OCI-LY3 (cell line): ENCODE measurements at regions not wholly inside any gene's neighbourhood (a gene's known extent, or its start where the extent isn't known, plus 50 kb on each side); places are given as distances from the start of the nearest gene placed in this dataset.

Experiments
- EZH2phosphoT487 ChIP-seq: fragments of 200-600 bp; shearing (Covaris generic); IDR thresholded peaks from 2 replicates; pipeline ENCODE4 v1.6.1; 2018; ENCODE audit warnings: antibody characterized with exemption, mixed run types, low read depth
- TF ChIP-seq, protein P1 (sequence below): fragments of 200-600, 300-600 bp; sonication (generic); IDR thresholded peaks from 2 replicates; pipeline ENCODE4 v1.5.1; 2014; ENCODE audit warnings: antibody characterized with exemption, low read length, low read depth

DNA sequence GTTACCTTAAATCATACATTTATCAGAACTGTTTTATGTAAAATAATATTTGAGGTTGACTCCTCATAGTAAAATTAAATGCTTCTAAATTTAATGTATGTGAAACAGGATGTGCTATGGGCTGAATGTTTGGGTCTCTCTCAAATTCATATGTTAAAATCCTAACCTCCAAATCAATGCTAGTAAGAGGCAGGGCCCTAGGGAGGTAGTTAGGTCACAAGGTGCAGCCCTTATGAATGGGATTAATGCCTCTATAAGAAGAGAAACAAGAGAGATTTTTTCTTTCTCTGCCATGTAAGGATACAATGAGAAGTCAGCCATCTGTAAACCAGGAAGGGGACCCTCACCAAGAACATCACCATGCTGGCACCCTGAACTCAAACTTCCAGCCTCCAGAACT, 67.2 kb upstream of the ETAA1 start:
- TF ChIP-seq EZH2phosphoT487 = no peak
- TF ChIP-seq, protein P1, sequence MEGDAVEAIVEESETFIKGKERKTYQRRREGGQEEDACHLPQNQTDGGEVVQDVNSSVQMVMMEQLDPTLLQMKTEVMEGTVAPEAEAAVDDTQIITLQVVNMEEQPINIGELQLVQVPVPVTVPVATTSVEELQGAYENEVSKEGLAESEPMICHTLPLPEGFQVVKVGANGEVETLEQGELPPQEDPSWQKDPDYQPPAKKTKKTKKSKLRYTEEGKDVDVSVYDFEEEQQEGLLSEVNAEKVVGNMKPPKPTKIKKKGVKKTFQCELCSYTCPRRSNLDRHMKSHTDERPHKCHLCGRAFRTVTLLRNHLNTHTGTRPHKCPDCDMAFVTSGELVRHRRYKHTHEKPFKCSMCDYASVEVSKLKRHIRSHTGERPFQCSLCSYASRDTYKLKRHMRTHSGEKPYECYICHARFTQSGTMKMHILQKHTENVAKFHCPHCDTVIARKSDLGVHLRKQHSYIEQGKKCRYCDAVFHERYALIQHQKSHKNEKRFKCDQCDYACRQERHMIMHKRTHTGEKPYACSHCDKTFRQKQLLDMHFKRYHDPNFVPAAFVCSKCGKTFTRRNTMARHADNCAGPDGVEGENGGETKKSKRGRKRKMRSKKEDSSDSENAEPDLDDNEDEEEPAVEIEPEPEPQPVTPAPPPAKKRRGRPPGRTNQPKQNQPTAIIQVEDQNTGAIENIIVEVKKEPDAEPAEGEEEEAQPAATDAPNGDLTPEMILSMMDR = no peak
